NCI-H460 (cell line): ENCODE measurements at regions not wholly inside any gene's neighbourhood (a gene's known extent, or its start where the extent isn't known, plus 50 kb on each side); places are given as distances from the start of the nearest gene placed in this dataset.
"Not testable (repeated sequence)": the region's sequence is repeated elsewhere in the genome, so short reads cannot be mapped to it uniquely, and the experiment has no call there.

Experiments
- DNase-seq: peaks from one replicate; pipeline ENCODE4 v3.0.0-alpha.2; 2016; ENCODE audit warnings: low read depth; ENCODE audit errors: extremely low read depth

DNA sequence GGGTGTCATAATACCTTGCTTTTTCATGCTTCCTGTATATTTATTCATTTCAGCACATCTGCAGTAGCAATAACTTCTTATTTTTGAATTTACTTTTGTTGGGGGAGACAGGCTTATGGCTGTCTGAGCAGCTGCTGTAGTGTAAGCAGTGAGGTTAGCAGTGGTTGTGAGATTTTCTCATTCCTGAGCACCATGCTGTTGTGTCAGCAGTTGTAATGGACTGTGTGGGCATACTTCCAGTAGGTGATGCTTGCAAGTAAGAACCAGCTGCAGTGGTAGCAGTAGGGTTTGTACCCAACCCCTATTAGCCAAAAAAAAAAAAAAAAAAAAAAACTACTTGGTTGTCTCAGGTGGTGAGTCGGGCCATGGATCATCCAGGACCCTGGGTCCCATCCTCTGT, 311.6 kb downstream of the NUF2 start:
- no peak for DNase-seq

DNA sequence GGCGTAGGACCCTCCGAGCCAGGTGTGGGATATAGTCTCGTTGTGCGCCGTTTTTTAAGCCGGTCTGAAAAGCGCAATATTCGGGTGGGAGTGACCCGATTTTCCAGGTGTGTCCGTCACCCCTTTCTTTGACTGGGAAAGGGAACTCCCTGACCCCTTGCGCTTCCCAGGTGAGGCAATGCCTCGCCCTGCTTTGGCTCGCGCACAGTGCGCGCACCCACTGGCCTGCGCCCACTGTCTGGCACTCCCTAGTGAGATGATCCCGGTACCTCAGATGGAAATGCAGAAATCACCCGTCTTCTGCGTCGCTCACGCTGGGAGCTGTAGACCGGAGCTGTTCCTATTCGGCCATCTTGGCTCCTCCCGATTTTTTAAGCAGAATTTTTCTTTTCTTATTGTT, 323.9 kb downstream of the NUF2 start:
- not testable (repeated sequence) for DNase-seq

DNA sequence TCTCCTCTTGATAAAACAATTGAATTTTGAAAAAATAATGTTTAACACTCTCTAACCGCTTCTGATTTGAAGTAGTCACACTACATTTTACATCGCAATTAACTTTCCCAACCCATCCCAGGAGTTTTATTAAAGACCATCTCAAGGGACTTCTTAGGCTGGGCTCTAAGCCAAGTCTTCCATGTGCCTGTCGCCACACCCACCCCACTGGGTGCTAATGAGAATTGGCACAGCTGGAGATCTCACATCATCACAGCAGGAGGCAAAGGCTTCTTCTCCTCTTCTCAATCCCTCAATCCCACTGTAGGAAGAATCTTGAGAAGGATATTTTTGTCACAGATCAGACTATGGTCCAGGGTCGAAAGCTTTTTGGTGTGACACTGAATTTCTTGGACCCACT, 328.9 kb downstream of the NUF2 start:
- DNase-seq = no peak

DNA sequence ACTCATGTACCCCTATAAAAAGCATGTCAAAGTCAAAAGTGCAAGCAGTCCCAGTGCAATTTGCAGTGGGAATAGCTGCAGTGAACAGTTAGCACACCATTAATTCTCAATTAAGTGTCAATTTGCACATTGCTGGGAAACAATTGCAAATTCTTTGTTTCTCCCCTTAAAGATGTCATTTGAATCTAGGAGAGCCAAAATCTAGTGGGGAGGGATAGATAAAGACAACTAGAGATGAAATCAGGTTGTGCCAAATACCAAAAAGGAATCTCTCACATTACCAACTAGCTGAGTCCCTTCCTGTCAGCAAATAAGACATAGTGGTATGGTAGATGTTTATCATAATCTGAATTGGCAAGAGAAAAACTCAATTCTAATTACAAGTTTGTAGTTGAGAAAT, 330.7 kb downstream of the NUF2 start:
- no peak for DNase-seq

DNA sequence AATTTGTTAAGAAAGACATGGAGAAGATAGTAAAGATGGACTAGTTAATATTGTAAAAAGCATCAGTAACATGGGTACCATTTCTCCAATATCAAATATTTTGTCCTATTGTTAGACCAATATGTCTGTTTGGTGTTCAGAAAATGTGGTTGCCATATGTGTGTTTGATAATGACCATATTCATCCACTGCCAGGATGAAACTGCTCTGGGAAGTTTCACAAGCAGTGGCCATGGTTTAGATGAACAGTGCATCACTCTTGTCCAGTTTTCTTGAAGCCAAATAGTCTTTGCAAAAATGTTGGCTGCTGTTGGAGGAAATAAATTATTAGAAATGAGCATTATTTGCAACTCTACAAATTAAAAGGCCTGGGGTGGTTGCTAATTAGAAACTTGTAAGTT, 333.8 kb downstream of the NUF2 start:
- DNase-seq = no peak

DNA sequence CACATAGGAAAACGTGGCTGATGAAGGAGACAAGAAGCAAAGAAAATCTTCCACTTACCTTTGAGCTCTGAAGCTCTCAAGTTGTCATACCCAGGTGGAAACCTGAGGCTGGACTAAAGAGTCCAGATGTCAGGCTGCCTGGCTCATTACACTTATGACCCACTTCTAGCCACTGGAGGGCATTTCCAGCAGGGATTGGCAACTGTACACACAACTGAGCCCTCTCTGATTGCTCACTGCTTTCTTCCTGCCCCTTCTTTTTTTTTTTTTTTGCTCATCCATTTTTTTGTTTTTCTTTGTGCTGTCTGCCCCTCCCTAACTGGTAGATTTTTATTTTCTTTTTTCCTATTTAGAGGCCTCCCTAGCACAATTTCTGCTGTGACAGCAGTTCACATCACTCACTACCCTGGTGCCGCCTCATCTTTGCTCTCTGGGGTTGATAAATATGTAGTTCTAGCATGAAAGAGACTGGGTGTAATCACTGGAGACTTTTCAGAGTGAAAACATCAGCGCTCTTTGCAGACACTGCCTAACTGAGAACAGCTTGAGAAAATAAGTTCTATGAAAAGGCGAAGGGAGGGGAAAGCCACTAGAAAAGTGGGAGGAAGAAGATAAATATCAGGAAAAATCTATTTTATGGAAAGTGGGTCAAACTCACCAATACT, 334.5 kb downstream of the NUF2 start:
- no peak for DNase-seq

DNA sequence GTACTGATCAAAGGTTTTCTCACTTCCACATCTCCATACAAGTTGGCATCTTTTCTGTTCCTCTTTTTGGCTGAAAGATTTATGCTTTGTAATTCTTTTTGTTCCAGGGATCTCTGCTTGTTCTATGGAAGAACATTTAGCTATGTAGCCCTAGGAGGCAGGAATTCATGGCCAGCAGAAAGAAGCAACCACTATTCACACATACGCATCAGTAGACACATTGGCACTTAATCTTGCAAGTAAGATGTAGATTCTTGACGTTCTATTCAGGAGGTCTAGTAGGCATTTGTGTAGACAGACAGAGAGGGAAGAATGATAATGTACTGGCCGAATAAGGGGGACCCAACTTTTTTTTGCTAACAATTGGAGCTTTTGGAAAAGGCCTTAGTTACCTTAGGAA, 336.0 kb downstream of the NUF2 start:
- DNase-seq = no peak

DNA sequence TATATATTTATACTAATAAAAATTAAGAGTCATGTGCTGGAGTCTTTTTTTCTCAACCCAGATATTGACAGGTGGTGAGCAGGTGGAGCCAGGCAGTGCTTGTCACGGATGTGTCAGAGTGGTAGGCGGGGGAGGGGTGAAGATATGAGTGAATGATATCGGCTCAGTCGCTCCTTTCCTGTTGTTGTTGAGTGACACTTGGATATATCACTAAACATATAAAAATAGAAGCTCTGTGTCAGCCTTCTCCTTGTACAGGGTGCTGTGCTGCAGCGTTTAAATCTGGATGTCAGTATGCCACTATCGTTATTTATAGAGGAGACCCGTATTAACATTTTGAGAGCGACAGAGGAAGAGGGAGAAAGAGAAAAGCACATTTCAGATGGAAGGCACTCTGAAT, 339.6 kb downstream of the NUF2 start:
- no peak for DNase-seq

DNA sequence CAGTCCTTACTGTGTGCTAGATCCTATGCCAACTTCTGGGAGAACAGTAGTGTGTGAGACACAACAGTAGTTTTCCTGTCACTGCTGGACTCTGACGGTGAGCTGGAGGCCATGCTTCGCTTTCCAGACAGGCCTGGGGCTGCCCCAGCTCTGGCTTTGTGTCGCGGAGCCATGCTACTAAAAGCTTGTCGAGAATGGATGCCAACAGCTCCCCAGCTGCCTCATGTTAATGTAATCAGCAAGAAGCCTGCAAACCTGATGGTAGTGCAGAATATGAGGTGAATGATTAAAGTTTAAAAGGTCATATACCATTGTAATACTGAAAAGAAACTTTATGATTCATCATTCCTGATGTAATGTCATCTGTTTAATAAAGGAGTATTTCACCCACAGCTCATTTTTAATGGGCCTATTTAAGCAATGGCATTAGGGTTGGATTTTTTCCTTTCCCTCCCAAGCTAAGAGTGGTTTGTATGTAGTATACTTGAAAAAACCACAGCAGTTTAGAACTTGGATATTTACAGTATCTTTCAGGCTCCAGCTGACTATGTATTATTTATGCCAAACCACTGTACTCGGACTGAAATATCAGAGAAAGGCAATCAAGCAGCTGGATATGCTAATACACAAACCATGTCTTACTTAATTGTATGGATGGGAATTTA, 343.0 kb downstream of the NUF2 start:
- no peak for DNase-seq

DNA sequence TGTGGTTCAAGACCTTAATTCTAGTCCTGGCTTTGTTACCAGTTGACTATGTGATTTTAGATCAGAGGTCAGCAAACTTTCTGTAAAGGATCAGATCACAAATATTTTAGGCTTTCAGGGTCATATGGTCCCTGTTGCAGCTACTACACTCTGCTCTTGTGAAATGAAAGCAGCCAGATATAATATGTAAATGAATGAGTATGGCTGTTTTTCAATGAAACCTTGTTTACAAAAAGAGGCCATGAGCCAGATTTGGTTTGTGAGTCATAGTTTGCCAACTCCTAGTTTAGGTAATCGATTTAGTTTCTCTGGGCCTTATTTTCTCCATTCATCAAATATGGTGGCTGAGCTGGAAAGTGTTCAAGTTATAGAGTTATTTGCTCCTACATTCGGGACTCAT, 346.7 kb downstream of the NUF2 start:
- DNase-seq = no peak

DNA sequence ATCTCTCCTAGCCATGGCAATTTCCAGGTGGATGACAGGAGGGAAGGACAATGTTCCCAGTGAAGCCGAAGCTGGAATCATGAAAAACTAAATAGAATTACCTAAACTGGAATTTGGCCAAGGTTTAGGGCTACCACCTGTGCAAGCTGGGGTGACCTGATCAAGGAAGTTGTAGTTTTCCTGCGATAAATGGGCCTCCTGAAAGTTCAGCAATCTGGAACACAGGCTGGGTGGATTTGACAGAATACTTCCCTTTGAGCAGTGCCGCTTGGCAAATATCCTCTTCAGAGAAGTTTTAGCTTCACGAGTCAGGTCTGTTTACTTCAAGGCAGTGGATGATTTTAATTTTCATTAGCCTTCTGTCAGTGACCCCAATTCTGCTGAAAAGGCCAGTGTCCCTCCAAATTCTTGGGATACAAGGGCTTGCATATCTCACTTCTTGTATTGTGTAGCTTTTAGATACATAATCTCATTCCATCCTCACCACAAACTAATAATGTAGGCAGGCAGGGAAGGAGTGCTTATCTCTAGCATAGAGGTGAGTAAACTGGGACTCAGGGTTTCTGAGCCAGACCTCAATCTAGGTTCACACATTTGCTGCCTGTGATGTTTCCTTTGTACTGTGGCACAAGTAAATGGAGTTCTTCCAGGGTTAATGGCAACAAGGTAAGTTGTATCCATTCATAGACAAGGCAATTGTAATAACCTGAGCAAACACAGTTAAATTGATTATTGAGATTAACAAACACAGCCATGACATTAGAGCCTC, 349.4 kb downstream of the NUF2 start:
- DNase-seq = no peak

DNA sequence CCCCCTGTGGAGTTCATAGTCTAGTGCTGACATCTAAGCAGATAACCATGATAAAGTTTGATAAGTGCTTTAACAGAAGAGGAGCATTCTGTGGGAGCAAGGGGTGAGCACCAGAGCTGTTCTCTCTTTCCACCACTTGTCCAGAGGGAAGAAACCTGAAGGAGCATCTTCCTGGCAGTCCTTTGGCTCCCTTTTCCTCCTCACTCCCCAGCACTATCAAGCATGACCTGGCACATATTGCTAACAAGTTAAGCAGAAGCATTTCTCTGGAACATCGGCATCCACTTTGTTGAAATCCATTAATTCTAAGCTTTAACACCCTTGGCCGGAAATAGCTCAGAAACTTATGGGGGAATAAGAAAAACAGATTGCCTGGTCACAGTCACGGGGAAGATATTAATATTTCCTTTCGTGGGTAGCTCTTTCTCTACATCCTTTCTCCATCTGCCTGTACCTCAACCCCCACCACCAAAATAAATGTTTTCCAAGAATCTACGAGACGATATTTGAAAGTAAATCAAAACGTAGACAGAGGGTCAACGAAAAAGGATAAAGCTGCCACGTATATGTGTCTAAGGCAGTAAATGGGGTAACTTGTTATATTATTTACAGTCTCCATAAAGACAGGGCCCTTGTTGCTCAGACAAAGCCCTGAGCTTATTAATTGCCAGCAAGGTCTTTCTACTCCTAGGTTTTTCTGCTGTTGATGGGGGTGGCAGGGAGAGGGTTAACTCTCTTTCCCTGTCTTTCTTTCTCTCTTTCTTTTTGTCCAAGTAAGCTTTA, 351.4 kb downstream of the NUF2 start:
- DNase-seq = no peak

DNA sequence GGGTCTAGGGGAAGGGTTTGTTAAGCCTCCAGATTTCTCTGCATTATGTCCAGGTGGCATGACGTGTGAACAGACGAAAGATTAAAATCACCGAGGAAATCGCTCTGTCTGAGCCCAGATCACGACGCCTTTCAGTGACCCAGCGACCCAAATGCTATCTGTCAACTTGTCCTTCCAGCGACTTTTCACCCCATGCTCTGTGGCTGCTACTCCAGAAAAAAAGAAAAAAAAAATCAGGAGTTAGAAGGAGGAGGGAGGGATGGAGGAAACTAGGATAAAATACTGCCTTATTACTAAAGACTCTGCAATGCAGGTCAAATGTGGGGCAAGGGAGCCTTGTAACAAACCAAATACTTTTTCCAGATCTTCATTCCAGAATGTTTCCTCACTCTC, 352.0 kb downstream of the NUF2 start:
- DNase-seq = no peak

DNA sequence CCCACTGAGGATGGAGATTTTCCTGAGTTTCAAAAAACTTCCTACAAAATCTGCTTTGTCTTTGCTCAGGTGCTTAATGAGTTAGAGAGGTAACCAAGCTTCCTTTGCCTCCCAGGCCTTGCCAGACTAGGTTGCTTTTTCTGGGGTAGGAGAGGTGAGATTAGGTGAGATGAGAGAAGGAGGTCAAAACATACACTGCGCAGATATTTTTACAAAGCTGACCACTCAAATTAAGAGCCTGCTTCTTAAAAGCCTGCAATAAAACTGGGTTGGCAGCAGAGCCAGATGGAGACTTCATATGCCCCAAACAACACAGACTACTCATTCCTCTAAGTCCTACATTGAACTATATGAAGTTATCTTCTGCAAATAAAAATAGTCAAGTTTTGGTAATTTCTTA, 352.5 kb downstream of the NUF2 start:
- no peak for DNase-seq

DNA sequence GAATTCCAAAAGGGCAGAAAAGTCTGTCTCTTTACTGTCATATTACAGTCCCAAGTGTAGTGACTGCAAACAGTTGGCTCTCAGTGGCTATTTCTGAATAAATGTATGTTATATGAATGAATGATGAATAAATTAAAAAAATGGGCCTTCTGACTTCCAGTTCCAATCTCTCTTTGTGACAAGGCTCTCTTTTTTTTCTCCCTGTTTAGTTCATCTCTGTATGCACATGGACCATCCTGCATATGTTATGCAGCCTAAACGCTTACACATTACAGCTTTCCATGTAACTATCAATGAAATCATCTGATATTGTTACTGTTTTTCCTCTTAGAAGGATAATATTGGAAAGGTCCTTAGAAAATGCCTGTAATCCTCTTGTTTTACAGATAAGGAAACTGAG, 363.0 kb downstream of the NUF2 start:
- no peak for DNase-seq

DNA sequence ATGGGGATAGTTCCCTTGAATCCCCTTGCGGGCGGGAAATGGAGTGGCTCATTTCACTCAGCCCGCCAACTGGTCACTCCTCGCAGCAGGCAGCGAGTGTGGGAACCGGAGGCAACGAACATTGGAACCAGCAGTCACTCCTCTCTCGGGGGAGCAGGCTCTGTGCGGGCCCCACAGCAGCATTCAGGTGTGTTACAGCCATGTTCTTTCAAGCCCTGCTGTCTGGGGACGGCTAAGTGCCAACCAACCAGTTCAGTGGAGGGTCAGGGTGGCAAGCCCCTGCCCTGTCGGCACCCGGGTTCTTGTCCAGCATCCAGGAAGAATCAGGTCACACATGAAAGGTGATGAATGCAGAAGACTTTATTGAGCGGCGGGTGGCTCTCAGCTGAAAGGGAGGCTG, 370.5 kb downstream of the NUF2 start:
- DNase-seq = no peak

DNA sequence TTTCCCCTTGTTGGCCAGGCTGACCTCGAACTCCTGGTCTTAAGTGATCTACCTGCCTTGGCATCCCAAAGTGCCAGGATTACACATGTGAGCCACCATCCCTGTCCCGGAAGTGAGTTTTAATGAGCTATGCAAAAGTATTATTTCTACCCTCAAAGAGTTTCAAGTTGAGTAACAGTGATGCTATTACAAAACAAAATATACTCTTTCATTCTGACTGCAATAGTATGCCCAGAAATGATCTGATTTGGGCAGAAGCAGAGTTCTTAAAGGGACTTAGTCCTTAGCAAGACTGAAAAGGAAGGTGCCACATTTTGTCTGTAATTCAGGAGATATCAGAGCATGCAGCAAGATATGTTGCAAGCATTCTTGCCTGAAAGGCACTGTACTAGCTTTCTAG, 375.4 kb downstream of the NUF2 start:
- DNase-seq = no peak

DNA sequence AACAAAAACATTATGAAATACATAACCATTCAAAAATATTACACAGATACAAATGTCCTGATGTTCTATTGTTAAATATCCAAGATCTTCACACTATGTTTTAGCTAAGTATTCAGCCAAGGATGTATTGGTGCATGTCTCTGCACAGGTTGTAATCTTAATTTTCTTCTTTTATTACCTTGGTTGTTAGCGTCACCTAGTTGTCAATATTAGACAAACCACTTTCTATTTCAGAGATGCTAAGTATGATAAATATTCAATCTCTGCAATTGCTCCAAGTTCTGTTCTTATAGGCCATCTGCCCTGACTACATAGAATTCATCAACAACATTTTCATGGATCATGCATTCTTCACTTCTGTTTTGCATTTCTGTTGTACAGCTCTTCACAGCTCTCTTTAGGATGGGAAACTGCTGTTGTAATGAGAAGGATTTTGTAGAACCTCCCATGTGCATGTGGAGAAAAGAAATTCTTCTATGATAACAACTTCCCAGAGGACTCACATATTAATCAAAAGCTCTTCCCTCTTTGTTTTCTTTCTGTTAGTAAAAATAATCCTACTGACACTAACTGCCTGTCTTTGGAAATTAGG, 380.1 kb downstream of the NUF2 start:
- no peak for DNase-seq

DNA sequence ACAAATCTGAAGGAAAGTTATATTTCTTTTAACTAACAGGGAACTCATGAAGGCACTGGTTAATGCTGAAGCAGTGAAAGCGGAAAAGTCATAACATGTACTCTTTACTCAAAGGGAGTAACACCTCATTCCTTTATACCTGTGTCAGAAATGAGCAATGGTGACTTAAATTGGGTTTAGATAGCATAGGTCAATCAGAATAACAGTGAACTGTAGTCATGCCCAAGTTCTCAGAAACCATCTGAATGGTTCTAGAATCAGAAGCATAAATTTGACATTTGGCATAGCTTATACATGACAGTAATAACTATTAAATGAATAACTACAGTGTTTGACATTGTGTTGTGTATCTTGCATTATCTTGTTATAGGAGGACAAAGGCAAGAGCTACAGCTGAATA, 382.0 kb downstream of the NUF2 start:
- no peak for DNase-seq

DNA sequence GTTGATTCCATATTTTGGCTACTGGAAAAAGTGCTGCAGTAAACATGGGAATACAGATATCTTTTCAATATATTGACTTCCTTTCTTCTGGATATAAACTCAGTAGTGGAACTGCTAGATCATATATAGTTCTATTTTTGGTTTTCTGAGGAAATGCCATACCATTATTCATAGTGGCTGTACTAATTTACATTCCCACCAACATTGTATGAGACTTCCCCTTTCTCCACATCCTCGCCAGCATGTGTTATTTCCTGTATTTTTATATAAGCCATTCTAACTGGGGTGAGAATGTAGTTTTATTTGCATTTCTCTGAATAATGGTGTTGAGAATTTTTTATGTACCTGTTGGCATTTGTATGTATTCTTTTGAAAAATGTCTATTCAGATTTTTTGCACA, 385.2 kb downstream of the NUF2 start:
- DNase-seq = no peak

DNA sequence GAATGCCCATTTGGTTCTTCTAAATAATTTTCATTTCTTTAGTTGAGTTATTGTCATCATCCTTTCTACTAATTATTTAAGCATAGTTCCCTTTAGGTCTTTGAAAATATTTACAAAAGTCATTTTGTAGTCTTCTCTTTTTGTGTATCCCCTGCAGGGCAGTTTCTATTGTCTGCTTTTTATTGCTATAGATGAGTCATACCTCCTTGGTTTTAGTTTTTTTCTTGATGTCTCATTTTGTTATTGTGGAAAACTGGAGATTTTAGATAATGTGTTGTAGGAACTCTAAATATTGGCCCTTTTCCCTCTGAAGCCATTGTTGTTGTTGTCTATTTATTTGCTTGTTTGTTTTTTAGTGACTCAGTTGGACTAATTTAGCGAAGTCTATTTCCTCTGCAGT, 387.9 kb downstream of the NUF2 start:
- no peak for DNase-seq
